OCI-LY3 (cell line): ENCODE measurements at regions not wholly inside any gene's neighbourhood (a gene's known extent, or its start where the extent isn't known, plus 50 kb on each side); places are given as distances from the start of the nearest gene placed in this dataset.

Experiments used
- EZH2phosphoT487 ChIP-seq: fragments of 200-600 bp; shearing (Covaris generic); IDR thresholded peaks from 2 replicates; pipeline ENCODE4 v1.6.1; 2018; ENCODE audit warnings: antibody characterized with exemption, mixed run types, low read depth
- TF ChIP-seq, protein P1 (sequence below): fragments of 200-600, 300-600 bp; sonication (generic); IDR thresholded peaks from 2 replicates; pipeline ENCODE4 v1.5.1; 2014; ENCODE audit warnings: antibody characterized with exemption, low read length, low read depth

DNA sequence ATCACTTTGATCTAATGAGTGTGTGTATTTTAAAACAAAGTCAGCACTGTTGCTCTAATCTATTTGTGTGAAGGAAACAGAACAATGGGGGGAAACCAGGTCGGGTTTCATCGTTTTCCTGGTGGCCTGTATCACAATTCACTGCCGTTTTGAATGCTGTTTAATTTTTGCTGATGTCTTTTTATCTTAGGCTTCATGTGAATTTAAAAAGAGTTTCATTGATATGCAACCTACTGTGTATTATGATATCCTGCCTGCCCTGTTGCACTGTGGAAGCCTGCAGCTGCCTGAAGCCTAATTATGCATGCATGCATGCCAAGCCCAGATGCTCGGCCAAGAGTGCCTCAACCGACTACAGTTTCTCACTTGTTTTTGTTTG, 307.5 kb downstream of the ZNF608 start:
- TF ChIP-seq, protein P1, sequence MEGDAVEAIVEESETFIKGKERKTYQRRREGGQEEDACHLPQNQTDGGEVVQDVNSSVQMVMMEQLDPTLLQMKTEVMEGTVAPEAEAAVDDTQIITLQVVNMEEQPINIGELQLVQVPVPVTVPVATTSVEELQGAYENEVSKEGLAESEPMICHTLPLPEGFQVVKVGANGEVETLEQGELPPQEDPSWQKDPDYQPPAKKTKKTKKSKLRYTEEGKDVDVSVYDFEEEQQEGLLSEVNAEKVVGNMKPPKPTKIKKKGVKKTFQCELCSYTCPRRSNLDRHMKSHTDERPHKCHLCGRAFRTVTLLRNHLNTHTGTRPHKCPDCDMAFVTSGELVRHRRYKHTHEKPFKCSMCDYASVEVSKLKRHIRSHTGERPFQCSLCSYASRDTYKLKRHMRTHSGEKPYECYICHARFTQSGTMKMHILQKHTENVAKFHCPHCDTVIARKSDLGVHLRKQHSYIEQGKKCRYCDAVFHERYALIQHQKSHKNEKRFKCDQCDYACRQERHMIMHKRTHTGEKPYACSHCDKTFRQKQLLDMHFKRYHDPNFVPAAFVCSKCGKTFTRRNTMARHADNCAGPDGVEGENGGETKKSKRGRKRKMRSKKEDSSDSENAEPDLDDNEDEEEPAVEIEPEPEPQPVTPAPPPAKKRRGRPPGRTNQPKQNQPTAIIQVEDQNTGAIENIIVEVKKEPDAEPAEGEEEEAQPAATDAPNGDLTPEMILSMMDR: no peak
- TF ChIP-seq EZH2phosphoT487: no peak
